Transverse colon (tissue), 4 donors: ENCODE measurements at regions not wholly inside any gene's neighbourhood (a gene's known extent, or its start where the extent isn't known, plus 50 kb on each side); places are given as distances from the start of the nearest gene placed in this dataset.

Experiments
- CTCF ChIP-seq, 5 experiments: fragments of 200-600 bp in 3 of 5; fragments of 450-650 bp in 2 of 5; sonication (generic) in 3 of 5; IDR thresholded peaks; 1 replicate in 2 of 5; 2 replicates in 3 of 5; pipeline ENCODE4 v1.5.1; 2016 to 2017; ENCODE audit warnings: antibody characterized with exemption in 5 of 5, inconsistent platforms in 3 of 5, mild to moderate bottlenecking in 2 of 5, moderate library complexity in 1 of 5
- POLR2A ChIP-seq: fragments of 450-650 bp; IDR thresholded peaks from one replicate; pipeline ENCODE4 v1.6.1; 2016; ENCODE audit warnings: antibody characterized with exemption, mild to moderate bottlenecking, moderate library complexity
- POLR2AphosphoS5 ChIP-seq, 3 donors: sonication (generic); formaldehyde crosslinking; IDR thresholded peaks; one replicate each; pipeline ENCODE4 v1.6.1; 2016; ENCODE audit warnings: antibody characterized with exemption in 3 of 3

- TF ChIP-seq CTCF (IDR thresholded peaks at IDR 0.05) (peak in 2 of 5 experiments; percentile 47 to 66), POLR2AphosphoS5 (IDR thresholded peaks at IDR 0.05) (peak in 2 of 3 donors; percentile 45 to 60), POLR2A (peak; percentile 10)
Measured at GRCh38 chr14:50007123-50007903, 109.1 kb downstream of the VCPKMT start.
